Skin epidermis (tissue), 12 donors: ENCODE measurements at regions not wholly inside any gene's neighbourhood (a gene's known extent, or its start where the extent isn't known, plus 50 kb on each side); places are given as distances from the start of the nearest gene placed in this dataset.
"Not testable (repeated sequence)": the region's sequence is repeated elsewhere in the genome, so short reads cannot be mapped to it uniquely, and the experiment has no call there.

Experiments
- H3K27ac ChIP-seq, 21 experiments: fragments of 200-600 bp; sonication (generic) in 11 of 21; one replicate each; pipeline ENCODE4 v1.5.0; 2020; ENCODE audit warnings: mild to moderate bottlenecking in 3 of 21, inconsistent platforms in 2 of 21, moderate library complexity in 2 of 21
- H3K4me3 ChIP-seq, 7 experiments: fragments of 200-600 bp; sonication (generic) in 2 of 7; one replicate each; pipeline ENCODE4 v1.5.0; 2020; ENCODE audit warnings: inconsistent platforms in 2 of 7, mild to moderate bottlenecking in 2 of 7, moderate library complexity in 1 of 7

DNA sequence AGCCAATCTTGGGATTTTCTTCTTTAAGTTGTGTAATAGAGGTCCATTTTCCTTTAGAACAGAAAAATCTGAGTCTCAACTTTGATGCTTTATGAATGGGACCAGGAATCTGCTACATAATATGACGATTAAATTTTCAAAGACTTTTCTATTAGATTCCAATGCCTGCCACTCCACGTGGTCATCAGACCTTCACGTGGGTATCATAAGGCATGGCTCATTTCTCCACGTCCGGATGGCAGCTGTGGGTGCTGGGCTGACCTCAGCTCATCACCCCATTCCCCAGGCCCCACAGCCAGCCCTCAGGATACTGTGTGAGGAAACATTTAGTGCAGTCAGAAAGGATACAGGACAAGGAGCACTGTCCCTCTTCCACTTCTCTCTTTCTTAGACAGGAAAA, 159.7 kb downstream of the SEMA6D start:
- Histone ChIP-seq H3K27ac (no peak overlapping the region), H3K4me3 (no peak overlapping the region)

DNA sequence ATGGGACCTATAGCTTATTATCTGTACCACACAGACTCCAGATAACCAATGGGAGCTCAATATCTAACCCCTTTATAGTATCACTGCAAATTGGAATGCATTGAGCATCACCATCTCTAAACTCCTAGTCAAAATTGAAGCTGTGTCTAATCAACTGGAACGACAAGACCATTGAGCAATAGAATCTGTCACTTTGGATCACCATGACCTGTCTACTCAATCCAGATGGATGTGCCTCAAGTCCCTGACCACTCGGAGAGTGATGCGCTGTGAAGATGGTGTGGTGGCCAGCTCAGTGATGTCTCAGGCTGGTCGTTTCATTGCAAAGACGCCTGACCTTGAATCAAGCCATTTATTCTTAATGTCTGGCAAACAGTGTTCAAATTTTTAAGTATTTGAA, 160.5 kb downstream of the SEMA6D start:
- Histone ChIP-seq H3K4me3 (no peak overlapping the region), H3K27ac (no peak overlapping the region)

DNA sequence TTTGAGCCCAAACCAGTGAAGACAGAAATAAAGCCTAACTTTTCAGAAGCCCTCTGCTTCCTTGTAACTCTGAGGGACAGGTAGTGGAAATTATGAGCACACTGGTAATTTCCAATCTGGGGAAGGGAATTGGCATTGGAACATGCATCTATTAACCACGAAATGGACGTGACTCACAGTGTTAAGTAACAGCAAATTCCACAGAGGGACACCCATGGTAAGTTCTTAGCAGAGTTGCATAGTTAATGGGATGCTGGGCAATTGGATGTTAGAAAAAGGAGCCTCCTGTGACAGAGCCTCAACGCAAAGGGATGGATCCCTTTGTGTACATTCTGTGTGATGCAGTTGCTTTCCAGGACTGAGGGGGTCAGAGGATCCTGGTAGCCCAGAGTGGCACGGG, 168.6 kb downstream of the SEMA6D start:
- Histone ChIP-seq H3K27ac (no peak overlapping the region), H3K4me3 (no peak overlapping the region)

DNA sequence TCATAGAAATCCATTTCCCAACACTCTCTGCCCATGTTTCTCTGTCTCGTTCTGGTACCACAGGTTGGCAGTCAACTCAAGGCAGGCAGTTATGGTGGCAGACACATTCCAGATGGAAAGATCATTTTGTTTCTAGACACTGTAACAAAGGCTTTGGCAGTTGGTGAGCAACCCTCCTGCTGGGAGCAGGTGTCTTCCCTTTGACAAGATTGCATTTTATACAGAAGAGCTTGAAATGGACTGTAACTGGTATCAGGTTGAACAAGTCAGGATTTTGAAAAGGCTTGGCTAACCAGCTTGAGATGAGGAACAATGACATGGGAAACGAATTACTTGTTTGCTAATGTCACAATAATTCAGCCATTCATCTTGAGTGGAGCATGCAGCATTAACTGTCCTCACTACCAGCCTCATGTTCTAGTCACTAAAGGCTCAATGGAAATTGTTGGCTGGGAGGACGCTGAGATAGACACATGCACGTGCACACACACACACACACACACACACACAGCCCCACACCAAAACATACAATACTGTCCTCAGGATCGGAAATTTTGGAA, 170.0 kb downstream of the SEMA6D start:
- no peak overlapping the region for H3K27ac ChIP-seq
- no peak overlapping the region for H3K4me3 ChIP-seq

DNA sequence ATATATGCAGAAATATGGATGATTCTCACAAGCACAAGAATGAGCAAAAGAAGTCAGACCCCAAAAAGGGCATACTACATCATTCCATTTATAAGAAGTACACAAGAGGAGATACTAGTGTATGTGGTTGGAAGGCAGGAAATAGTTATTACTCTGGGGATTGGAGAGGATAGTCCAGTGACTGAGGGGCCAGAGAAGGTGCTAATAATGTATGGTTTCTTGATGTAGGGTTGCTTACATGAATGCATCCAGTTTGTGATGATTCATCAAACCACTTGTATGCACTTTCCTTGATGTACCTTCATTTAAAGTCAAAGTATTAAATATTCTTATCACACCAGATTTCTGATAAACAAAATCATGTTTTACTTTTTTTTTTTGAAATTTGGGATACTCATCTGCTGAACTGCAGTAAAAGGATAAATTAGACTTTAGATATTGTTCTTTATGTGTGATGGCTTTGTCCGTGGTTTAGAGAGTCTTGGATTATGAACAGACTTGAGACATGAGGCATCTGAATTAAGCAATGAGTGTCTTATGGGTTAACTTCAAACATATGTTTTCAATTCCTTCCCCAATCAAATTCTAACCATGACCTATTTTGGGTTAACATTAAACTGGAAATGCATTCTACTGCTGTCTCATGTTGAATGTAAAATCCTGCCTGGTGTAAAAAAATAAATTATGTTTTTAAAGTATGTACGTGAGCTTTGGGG, 171.2 kb downstream of the SEMA6D start:
- no peak overlapping the region for H3K4me3 ChIP-seq
- no peak overlapping the region for H3K27ac ChIP-seq

DNA sequence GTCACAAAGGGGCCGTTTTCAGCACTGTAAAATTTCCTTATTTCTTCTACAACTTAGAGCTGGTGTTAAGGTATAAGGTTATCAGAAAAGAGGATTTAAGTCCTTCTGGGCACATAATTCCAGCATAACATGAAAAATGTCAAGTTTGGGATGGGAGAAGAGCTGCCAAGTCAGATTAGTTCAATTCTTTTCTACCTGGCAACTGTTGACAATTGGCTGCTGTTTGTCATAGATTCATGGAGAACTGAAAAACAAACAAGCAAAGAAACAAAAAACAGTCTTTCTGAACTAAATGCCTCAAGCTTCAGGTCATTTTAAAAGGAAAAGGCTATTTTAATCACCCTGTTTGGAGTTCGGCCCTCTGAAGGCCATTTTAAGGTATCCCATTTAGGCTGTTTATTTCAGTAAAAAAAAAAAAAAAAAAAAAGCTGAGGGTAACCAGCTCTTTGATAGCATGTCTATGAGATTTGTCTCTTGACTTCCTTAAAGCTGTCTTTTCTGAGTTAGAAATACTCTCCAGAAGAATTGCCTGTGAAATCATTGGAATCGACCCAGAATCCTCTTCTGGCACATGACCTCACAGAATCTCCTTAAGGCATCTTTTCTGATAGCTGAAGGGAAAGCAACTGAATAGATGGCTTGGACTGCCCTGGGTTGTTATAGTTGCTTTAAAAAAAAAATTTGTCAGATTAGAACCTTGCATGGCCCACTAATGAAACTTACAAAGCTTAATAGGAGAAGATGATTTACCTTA, 173.3 kb downstream of the SEMA6D start:
- Histone ChIP-seq H3K4me3 (no peak overlapping the region), H3K27ac (no peak overlapping the region)

DNA sequence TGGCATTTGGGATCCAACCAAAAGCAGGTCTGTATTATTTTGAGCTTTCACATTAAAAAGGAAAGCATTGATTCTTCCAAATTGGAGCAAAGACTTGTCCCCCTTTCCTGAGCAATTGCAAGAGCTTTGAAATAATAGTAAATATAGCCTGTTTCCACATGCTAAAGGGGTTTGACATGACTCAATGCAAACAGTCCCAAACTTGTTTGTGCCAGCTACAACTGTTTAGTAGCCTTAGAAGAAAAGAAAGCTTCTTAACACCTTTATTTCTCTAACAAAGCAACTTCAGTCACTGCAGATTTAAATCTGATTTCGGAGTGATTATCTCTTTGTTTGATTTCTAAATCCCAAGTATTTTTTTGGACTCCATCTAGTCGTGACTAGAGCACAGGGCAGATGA, 180.2 kb downstream of the SEMA6D start:
- H3K4me3 ChIP-seq, result no peak overlapping the region
- no peak overlapping the region for H3K27ac ChIP-seq

DNA sequence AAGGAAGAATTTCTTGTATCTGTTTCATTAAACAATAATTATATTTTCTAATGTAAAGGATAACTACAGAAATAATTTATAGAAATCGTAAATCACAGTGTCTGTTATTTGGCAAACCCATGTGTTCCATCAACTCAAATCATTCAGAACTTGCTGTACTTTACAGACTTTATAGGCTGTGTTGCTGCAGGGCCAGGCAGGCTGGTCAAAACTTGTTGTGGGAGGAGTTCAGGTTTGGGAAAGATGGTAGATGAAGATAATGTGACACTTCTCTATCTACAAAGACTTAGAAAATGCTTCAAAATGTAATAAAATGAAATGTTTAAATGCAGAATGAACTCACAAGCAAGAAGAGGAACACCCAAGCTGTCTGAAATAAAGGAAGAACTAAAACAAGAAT, 183.4 kb downstream of the SEMA6D start:
- H3K27ac ChIP-seq, result peak overlapping the region in 1 of 21 experiments; percentile 48
- no peak overlapping the region for H3K4me3 ChIP-seq

DNA sequence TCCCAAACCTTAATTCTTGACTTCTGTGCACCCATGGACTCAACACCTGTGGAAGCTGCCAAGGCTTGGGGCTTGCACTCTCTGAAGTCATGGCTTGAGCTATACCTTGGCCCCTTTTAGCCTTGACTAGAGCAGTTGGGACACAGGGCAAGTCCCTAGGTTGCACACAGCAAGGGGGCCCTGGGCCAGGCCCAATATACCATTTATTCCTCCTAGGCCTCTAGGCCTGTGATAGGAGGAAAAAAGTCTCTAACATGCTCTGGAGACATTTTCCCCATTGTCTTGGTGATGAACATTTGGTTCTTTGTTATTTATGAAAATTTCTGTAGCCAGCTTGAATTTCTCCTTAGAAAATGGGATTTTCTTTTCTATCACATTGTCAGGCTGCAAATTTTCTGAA, 186.1 kb downstream of the SEMA6D start:
- Histone ChIP-seq H3K4me3 (no peak overlapping the region), H3K27ac (no peak overlapping the region)

DNA sequence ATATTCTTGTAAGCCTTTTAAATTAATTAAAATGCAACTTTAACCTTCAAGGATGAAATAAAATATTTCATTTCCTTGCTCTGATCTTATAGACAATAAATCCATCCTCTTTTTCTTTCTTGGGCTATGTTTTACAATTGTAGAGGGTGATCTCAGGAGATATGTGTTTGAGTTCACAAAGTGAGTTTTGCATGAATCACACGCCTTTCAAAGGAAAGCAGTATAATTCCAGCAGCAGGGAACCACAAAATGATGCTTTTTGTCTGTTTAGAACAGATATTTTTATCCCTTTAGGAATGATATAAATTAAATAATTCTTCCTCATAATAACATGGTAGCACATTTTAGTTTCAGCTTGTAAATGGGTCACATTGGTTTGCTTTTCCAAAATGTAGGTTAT, 191.2 kb downstream of the SEMA6D start:
- Histone ChIP-seq H3K27ac (no peak overlapping the region), H3K4me3 (no peak overlapping the region)

DNA sequence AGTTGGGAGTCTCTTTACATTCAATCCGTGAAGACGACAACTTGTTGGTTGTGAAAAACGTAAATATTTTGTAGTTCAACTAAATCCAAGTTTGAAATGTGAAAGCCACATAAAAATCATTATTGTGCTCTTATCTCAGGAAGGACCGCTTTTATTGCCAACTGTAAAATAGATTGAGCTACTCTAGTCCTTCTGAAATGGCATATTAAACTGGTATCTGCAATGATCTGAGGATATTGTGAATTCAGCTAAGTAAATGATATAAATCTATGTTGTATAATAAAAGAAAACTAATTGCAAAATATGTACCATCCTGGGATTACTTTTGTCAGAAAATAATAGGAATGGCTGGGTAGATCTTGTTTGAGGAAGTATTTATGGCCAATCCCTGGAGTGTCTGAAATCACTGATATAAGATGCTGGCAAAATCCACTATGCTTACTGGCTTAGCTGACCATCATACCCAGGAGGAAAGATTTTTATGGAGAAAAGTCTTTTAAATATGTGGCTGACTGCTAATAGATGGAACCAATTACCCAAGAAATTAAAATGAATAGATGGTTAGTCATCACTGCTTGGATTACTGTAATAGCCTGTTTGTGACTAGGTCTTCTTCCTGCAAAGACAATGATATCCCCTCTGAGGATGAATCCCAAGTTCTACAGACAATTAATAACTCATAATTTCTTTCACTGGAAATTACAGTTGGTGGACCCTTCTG, 191.8 kb downstream of the SEMA6D start:
- Histone ChIP-seq H3K4me3 (no peak overlapping the region), H3K27ac (no peak overlapping the region)

DNA sequence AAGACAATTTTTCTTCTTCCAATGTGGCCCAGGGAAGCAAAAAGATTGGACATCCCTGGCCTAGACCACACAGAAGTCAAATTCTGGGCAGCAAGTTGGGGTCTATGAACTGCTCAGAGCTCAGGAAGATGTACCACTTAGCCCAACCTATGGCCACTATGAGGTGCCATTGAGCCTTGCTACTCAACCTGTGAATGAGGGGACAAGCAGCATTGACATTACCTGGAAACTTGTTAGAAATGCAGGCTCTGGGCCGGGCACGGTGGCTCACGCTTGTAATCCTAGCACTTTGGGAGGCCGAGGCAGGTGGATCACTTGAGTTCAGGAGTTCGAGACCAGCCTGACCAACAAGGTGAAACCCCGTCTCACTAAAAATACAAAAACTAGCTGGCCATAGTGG, 195.6 kb downstream of the SEMA6D start:
- H3K27ac ChIP-seq, H3K4me3 ChIP-seq: not testable (repeated sequence)

DNA sequence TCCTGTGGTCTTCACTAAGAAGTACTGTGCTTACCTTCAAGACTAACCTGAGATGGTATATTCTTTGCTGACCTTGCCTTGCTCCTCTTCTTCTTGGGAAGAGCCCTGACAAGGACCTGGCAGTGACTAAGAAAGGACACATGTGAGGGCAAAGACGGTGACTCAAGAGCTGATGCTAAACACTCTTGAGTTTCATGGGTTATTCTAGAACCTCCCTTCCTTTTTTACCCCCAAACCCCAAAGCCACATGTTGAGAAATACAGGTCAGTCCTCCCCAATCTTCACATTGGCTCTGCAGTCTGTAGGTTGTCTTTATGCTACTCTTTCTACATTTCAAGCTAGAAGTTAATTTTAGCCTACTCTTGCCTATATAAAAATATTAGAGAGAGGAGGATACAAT, 200.6 kb downstream of the SEMA6D start:
- H3K27ac ChIP-seq, result no peak overlapping the region
- H3K4me3 ChIP-seq, result no peak overlapping the region

DNA sequence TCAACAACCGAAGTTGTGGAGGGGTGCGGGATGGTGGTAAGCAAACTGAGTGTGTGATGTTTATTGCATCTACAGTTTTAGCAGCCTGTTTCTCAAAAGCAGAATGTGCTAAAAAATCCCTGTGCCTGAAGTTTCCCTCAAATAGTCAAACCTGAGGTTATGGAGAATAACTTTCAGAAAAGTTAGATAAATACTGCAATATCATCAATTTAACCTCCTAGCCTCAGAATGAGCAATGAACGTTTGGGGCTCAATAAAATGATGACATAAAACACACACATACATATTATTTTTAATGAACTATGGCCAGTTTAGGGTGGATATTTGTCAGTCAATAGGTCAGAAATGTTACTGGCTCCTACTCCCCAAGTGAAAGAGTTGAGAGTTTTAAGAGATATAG, 201.6 kb downstream of the SEMA6D start:
- no peak overlapping the region for H3K4me3 ChIP-seq

DNA sequence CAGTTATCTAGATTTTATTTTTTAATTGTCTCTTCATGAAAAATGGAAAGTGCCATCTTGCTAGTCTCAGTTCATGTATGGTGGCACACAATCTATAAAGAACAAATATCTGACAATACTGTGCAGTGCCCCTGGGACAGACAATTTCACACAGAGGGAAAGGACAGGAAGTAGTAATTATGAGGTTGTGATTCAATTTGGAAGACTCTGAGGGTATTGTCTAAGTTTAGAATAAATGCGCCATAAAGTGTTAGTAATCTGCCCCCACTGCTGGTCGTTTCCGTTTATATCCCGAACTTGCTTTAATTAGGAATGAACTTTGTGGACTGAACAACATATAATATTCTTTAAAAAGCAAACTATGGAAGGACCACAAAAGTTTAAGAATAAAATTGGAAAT, 196.4 kb upstream of the SLC24A5 start:
- no peak overlapping the region for H3K4me3 ChIP-seq
- no peak overlapping the region for H3K27ac ChIP-seq

More for the DNA sequence above, 201.6 kb downstream of the SEMA6D start:
- no peak overlapping the region for H3K27ac ChIP-seq

DNA sequence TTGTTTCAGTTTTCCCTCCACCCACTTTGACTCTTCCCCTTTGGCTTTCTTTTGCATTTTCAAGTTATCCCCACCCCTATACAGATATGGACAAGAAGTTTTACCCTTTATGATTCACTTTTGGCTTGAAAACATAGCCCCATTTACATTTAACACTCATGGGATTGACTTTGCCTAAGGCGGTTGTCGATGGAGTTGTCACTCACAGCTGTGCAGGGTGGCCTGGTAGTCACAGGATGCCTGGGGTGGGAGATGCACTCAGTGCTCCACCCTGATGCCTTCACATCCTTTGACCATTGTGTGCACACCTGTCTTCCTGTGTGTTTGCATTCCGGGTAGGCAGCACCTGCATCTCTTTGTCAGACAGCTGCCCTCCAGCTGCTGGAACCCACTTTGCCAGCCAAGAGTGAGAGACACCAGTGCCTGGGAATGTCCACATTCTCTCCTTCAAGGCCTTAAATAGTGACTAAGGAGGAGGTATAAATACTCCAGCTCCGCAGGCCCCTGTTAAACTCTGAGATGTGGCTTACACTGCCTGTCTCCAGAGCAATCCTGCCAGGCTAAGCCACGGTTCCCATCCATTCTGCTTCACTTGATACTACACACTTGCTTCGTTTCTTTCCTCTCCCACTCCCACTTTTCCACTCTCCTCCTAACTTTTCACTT, 191.5 kb upstream of the SLC24A5 start:
- H3K27ac ChIP-seq, result no peak overlapping the region
- no peak overlapping the region for H3K4me3 ChIP-seq

DNA sequence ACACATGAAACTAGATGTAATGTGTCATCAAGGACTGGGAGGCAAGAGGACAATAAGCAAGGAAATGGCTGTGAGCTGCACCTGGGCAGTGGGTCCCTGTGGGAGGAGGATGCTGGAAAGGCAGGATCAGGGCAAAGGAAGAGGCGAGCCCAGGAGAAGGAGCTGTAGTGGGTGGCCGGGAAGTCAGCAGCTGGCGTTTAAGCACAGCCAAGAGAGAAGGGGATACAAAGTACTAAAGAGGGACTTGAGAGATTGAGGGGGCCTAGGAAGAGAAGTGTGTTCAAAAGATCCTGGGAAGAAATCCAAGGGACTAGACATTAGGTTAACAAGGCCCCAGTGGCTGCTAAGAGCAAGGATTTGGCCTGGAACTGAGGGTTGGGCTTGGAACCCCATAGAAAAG, 188.5 kb upstream of the SLC24A5 start:
- Histone ChIP-seq H3K4me3 (no peak overlapping the region), H3K27ac (no peak overlapping the region)

DNA sequence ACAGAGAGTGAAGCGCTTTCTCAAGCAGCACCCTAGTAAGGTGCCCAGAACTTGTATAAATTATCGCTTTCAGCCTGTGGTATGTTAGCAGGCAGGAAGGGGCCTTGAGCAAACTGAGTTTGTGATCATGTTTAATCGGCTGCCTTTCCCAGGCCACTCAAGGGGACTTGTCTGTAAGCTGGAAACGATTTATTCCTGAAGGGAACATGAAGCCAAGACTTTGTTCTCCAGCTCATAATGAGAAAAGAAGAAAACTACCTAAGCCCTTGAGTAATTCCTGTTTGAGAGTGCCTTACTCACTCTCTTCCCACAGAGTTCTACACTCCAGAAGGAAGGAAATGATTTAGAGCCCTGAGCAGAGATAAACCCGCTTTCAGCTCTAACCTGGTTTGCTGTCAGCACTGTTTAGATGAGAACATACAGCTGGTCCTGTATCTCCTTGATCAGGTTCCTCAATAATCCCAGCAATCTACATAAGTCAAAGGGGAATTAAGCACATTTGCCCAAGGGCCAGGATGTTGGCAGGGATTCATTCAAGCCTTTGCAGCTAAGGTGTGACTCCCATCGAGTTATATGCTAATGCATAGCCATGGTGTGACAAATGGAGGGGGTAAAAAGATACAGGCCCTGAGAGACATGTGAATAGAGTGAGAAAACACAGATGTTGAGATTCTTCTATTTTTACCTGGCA, 187.7 kb upstream of the SLC24A5 start:
- no peak overlapping the region for H3K27ac ChIP-seq

DNA sequence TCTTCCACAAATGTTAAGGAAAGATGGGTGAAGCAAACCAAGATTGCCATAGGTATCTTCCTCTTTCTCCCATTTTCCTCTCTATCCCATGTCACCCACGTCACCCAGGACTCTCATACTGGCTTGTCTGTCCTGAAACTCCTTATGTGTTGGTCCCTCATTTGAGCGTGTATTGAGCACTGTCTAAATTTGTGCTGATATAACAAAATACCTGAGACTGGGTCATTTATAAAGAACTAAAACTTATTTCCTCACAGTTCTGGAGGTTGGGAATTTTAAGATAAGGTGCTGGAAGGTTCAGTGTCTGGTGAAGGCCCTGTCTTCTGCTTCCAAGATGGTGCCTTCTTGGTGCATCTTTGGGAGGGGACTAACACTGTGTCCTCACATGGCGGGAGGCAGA, 186.9 kb upstream of the SLC24A5 start:
- Histone ChIP-seq H3K27ac (no peak overlapping the region), H3K4me3 (no peak overlapping the region)

More for the DNA sequence above, 187.7 kb upstream of the SLC24A5 start:
- H3K4me3 ChIP-seq, result no peak overlapping the region

DNA sequence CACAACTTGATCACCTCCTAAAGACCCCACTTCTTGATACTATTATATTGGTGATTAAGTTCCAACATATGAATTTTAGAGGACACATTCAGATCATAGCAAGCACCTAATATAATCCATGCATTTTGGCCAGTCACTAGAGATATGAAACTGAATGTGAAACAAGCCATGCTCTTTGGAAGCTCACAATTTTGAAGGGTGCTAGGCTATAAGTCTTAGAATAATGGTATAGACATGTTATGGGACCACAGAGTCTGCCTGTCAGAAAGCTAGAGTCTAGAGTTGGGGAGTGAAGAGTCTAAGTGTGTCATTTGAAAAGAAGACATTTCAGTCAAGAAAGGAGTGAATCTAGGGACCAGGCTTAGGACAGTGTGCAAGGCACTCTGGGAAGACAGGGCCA, 186.4 kb upstream of the SLC24A5 start:
- Histone ChIP-seq H3K27ac (no peak overlapping the region), H3K4me3 (no peak overlapping the region)
